ENCODE measurements at regions not wholly inside any gene's neighbourhood (a gene's known extent, or its start where the extent isn't known, plus 50 kb on each side); places are given as distances from the start of the nearest gene placed in this dataset.
A peak's percentile ranks its signal among the peaks of the same experiment; 100 is the strongest.
"Not testable (repeated sequence)": the region's sequence is repeated elsewhere in the genome, so short reads cannot be mapped to it uniquely, and the experiment has no call there.

DNA sequence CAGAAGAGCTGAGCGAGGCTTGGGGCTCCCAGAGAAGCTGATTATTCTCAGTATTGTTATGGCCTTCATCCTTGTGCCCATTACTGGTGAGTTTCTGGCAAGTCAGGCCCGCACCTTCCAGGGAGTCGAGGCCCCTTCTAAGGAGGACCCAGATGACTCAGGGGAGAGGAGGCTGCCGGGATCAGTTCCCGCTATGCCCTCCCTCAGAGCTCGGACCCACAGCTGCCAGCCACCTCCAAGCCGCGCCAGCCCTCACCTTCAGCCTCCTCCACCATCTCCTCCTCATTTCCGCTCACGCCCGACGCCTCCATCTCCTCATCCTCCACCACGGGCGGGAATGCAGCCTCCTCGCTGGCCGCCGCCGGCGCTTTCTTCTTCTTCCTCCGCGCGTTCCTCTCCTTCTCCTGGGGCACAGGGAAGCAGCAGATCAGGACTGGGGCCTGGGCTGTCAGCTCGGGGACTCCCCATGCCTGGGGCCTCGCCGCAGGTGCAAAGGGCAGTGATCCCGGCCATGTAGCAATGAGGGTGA is 83.2 kb downstream of the RFLNA start:
- DNase-seq = no peak

DNA sequence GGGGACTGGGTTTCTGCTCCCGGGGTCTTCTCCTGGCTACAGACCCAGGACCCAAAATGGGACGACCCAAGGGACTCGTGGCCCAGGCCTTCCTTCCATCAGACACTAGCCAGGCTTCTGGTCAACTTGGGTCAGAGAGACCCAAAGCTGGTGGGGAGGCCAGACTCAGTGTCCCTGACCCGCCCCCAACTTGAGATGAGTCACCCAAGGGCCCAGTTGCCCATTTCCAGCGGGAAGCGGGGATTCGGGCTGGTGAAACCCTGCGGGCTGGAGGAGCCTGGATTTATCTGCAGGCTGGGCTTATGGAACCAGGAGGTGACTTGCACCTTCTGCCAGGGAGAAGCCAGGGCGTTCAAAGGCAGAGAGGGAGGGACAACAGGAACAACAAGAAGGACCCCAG is 81.5 kb downstream of the RFLNA start:
- no peak for DNase-seq

DNA sequence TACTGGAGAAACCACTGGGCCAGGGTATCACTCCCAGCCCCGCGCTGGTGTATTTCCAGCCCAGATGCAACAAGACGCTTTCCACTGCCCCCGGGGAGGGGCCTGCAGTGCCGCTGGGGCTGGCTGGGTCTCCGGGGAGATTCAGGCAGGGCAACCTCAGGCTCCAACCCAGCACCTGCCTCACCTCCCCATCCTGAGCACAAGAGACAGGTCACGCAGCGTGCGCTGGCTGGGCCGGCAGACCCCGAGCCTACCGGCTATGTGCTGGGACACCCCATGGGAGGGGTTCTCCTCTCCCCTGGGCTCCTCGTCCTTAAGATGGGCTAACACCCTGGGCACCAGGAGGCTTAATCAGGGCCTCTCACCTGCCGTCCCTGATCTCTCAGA is 80.9 kb downstream of the RFLNA start:
- no peak for DNase-seq

DNA sequence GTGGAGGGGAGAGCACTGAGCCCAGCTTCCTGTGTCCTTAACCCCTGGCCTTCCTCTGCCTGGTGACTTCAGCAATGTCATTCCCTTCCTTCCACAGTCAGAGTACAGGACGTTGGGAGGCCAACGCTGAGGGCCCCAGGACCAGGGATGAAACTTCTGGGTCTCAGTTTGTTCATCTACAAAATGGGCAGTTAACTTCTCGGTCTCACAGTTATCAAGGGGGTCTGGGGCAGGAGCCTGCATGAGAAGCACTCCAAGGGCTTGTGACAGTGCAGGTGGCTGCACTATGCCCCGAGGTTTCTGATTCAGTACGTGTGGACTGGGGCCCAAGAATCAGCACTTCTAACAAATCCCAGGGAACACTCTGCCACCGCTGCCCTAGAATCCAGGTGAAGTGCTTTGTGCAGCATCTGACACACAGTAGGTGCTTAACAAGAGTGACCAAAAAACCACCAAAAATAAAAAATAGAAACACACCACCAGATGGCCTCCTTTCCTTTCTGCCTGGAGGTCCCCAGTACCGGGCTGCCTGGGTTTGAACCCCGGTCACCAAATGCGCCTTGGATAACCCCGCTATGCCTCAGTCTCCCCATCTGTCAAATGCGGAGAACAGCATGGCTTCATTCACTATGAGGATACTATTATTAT is 80.4 kb downstream of the RFLNA start:
- no peak for DNase-seq

DNA sequence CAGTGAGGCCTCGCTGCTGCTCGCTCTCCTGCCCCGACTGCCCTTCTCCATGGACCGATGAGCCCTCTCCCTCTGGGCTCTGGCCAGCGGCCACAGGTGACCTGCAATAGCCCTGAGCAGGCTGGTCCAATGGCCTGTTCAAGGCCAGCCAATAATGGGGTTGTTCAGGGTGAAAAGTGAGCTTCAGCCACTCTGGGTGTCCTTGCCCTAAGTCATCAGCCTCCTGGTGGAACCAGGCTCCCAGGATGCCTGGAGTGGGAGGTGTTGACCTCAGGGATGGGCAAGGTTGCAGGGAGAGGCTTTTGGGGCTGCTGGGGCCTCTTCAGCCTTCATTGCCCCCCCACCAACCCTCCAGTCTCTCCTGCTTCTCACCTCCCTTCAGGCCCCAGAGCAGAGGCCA is 79.7 kb downstream of the RFLNA start:
- no peak for DNase-seq

DNA sequence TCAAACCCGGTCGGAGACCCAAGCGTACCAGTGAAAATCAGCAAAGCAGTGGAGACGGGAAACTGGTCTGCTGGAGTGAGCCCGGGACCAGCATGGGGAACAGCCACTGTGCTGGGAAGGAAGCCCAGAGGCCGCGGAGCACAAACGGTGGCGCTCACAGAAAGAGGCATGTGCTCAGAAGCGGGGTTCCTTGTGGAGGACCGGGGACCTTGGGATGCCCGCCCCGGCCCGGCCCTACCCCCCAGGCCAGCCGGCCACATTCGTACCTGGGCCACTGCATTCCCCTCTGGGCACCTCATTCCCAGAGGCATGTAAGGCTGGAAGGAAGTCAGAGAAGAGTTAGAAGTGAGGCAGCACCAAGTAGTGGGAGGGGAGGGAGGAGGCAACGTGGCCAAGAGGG is 79.3 kb downstream of the RFLNA start:
- no peak for DNase-seq

DNA sequence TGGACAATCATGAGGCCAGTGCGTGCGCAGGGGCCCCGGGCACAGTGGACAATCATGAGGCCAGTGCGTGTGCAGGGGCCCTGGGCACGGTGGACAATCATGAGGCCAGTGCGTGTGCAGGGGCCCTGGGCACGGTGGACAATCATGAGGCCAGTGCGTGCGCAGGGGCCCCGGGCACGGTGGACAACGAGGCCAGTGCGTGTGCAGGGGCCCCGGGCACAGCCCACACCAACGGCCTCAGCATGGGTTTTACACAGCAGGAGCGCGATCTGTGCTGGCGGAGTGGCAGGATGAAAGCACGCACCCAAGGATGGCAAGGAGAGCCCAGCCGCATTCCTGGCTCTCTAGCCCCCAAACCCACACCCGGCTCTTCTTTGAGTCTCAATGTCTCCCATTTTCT is 78.8 kb downstream of the RFLNA start:
- not testable (repeated sequence) for DNase-seq

DNA sequence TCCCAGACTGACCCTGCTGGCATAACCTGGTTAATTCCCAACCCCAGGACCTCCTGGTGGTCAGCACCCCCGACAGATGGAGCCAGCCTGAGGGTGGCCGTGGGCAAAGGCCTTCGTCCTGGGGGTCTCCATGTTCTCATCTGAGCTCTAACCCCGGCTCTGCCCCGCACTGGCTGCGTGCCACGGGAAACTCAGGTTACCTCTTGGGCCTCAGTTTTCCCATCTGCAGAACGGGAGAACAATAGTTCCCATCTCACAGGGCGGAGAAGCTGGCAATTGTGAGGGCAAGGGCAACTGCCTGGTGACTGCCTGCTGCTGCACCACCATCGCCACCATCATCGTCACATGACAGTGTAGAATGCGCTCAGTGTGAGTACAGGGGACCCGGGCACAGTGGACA is 77.9 kb downstream of the RFLNA start:
- DNase-seq = no peak

DNA sequence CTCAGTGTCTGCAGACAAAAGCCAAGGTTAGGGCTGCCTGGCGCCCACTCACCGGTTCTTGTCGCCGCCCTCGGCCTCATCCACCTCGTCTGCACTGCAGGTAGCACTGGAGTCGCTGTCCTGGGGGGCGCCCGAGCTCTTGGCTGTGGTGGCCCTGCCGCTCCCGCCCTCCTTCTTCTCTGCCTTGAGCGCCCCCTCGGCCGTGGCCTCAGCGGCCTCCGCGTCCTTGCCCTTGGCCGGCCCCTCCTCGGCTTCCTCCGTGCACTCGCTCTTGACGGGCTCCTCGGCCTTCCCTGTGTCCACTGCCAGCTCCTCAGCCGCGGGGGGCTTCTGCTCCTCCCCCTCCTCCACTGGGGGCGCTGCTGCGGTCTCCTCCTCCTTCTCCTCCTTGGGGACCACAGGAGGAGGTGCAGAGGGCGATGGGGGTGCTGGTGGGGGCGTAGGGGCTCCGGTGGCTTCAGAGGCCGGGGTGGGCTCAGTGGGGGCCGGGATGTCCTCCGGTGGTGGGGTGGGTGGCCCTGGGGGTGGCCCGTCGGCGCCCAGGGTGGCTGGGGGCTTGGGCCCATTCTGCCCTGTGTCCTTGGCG is 77.2 kb downstream of the RFLNA start:
- DNase-seq = no peak

DNA sequence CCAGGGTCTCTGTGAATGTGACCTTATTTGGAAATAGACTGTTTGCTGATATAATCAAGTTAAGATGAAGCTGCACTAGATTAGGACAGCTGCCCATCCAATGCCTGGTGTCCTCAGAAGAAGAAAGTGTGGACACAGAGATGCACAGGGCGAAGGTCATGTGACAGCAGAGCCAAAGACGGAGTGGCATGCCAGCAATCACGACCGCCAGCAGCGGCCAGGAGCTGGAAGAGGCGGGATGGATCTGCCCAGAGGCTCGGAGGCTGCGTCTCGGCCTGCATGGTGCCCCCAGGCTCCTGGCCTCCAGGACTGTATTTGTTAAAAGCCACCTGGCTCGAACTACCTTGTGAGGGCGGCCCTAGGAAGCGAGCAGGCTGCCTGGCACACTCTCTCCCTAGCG is 76.5 kb downstream of the RFLNA start:
- no peak for DNase-seq

DNA sequence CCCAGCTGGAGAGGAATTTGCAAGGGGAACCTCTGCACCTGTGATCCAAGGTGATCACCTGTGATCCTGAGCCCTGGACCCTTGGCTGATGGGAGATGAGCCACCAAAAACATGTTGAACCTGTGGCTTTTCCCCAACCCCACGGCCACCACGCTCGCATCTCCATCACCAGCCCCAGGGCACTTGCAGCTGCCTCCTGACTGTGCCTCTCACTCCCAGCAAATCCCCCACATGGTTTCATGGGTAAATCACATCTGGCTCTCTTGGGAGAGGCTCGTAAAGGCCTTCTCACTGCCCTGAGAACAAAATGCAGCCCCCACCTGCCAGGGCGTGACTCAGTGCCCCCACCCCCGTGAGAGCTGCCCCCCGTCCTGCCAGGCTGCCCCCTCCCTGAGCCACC is 76.0 kb downstream of the RFLNA start:
- DNase-seq = no peak

DNA sequence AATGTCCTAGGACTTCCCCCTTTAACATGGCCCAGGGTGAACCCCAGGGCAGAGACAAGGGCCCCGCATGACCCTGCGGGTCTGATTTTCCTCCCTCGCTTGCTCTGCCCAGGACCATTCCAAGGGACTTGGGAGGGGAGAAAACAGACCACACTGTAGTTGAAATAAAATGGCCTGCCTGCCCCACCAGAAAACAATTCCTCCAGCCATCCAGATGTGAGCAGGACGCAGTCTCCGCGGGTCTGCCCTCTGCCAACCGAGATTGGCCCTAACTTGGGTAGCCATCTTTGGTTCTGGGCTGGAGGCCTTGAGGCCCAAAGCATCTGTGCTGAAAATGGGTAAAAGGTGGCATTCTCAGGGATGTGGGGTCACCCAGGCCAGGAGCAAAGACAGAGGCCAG is 75.5 kb downstream of the RFLNA start:
- no peak for DNase-seq

DNA sequence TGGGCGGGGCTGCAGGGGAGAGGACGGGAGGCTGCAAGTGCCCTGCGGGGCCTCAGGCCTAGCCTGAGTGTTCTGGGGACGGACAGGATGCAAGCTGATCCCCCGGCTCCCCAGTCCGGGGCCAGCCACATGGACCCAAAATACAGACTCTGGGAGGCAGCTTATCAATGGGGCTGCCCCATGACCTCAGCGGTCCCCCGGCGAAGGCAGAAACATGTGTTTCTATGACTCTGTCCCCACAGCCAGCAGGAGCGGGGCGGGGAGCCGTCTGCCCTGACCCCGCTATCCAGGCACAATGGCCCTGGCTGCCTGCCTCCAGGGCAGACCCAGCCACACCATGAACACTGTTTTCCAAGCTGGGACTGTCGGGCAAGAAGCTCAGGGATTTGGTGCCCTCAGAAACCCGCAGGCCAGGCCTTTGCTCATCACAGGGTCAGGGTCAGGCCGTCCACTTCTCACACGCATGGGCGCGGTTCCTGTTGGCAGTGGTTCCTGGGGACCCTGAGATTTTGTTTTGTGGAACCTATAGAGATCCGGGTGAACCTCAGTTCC is 75.0 kb downstream of the RFLNA start:
- DNase-seq = no peak

DNA sequence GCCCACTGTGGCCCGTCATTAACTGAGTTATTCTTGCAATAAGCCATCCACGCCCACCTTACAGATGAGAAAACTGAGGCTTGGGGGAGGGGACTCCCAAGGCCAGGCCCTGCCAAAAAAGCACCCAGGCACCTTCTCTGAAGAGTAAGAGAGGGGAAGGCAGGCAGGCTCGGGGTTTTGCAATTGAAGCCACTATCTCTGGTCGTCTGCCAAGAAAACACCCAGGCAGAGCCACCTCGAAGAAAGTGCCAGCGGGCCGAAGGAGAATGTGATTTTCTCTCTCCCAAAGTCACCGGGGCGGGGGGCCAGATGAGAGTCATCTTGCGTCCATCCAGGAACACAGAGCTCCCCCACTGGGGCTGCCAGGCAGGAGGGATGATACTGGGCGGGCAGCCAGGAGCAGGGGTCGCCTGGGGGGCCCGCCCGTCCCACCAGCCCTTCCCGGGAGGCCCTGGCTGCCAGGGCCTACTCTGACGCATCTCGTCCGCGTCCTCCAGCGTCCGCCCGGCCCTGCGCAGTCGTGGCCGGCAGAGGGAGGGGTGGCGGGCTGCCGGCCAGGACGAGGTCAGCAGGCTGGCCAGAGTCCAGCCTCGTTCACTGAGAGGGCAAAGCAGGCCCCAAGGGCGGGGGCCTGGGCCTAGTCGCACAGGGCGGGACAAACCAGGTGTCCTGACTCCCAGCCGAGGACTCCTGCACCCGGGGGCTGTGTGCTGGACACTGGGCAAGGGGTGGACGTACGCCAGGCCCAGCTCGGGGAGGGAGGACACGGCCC is 74.3 kb downstream of the RFLNA start:
- peak; percentile 28 for DNase-seq

DNA sequence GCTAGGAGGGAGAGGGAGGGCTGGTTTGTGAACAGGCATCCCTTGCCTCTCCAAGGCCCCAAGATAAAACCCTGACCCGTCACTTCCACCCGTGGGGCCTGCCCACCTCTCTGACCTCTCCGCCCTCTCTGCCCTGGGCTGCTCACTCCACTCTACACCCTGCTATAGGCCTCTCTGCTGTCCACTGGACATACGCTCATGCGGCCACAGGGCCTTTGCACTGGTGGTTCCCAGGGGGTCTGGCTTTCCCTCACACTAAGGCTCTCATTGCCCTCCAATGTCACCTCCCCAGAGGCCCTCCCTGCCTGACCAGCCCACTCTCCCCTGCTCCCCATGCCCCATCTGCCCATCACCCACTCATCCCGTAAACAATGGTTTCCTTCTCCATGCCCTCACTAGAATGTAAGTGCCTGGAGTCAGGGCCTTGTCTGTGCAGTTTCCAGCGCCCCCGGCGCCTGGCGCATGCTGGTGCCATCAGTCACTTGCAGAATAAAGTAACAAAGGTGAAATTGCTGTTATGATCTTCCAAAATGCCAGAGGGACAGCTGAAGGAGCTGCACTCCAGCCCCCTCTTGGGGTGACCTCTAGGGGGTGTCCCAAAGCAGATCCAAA is 73.6 kb downstream of the RFLNA start:
- DNase-seq = no peak

DNA sequence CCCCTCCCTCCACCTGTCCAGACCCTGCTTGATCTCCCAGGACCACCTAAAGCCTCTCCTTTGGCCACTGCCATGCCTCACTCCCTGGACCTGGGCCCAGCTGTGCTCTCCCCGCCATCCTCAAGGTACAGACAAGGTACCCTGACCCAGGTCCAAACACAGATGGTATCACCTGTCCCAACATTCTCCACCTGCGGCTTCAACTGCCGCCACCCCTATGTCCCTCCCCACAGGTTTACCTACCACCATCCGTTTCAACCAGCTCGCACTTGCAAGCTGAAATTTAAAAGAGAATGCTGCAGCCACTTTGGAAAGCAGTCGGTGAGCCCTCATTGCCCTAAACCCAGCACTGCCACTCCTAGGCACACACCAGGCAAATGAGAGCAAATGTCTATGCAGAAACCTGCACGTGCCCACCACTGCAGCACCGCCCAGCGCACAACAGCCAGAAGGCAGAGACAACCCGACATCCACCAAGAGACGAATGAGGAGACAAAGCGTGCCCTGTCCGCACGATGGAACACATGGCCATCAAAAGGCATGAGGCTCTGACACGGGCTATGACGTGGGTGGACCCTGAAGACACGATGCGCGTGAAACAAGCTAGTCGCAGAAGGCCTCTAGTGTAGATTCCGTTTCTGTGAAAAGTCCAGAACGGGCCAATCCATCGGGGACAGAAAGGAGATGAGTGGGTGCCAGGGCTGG is 71.0 kb downstream of the RFLNA start:
- no peak for DNase-seq
